ENCODE measurements at regions not wholly inside any gene's neighbourhood (a gene's known extent, or its start where the extent isn't known, plus 50 kb on each side); places are given as distances from the start of the nearest gene placed in this dataset.
A peak's percentile ranks its signal among the peaks of the same experiment; 100 is the strongest.

- H3K27ac ChIP-seq = no peak overlapping the region
- TF ChIP-seq POLR2AphosphoS5 (IDR thresholded peaks at IDR 0.05; ENCODE audit: borderline replicate concordance, low read depth, low read length) = no peak
- TF ChIP-seq EZH2 (IDR thresholded peaks at IDR 0.05) = no peak
- no peak for TF ChIP-seq FOXP2 (optimal IDR thresholded peaks at IDR 0.05; ENCODE audit: control extremely low read depth, extremely low read length, insufficient read depth)
- DNase-seq (ENCODE audit: low read depth, low spot score) = no peak
Observed at GRCh38 chr1:82179131-82179530, 378.4 kb downstream of the ADGRL2 start.

DNA sequence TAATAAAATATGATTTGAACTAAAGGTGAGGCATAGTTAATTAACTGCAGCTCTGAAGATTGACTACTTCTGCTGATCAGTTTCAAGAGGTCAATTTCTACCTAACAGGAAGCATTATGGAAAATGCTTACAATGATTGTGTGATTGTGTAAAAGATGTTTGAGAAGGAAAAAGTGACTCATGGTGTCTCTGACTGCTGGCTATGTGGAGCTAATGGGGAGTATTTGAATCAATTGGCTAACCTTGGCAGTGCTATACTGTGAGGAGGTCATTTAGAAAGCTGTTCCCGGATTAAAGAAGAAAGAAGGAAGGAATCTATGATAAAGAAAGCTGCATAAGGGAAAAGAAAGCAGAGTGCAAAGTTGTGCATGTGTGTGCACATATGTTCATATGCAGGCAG, 376.5 kb downstream of the ADGRL2 start:
- TF ChIP-seq POLR2AphosphoS5 (IDR thresholded peaks at IDR 0.05; ENCODE audit: borderline replicate concordance, low read depth, low read length) = no peak
- H3K4me3 ChIP-seq = no peak overlapping the region
- no peak overlapping the region for H3K9ac ChIP-seq (ENCODE audit: insufficient read length)
- H3K36me3 ChIP-seq (ENCODE audit: insufficient read depth, low read length) = no peaks in the 10 kb centered on the region
- H3K9me3 ChIP-seq (ENCODE audit: low read depth, low read length) = no peaks in the 10 kb centered on the region
- H3K27ac ChIP-seq = no peak overlapping the region
- DNase-seq (ENCODE audit: low read depth, low spot score) = no peak

More at GRCh38 chr1:82179131-82179530, 378.4 kb downstream of the ADGRL2 start:
- H3K36me3 ChIP-seq (ENCODE audit: insufficient read depth, low read length) = no peaks in the 10 kb centered on the region
- no peak overlapping the region for H3K9ac ChIP-seq (ENCODE audit: insufficient read length)
- no peak overlapping the region for H3K4me3 ChIP-seq
- H3K9me3 ChIP-seq (ENCODE audit: low read depth, low read length) = no peaks in the 10 kb centered on the region

DNA sequence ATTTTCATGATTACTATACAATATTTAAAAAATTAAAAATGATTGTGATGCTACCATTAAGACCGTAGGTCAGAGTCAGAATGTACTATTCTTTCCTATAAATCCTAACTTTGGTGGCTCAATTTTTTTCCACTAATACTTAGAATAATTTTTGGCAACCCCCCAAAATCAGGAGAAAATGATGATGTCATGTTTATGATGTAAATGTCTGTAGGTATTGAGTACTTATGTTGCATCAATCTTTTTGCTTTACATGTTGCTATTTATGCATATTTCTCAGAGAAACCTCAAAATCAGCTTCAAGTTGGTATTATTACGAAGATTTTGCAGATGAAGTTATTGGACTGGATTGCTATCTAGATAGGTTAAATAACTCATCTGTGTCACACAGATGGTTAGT, 371.2 kb downstream of the ADGRL2 start:
- no peak overlapping the region for H3K4me3 ChIP-seq
- H3K36me3 ChIP-seq (ENCODE audit: insufficient read depth, low read length) = no peaks in the 10 kb centered on the region
- TF ChIP-seq EZH2 (IDR thresholded peaks at IDR 0.05) (no peak), POLR2AphosphoS5 (IDR thresholded peaks at IDR 0.05; ENCODE audit: borderline replicate concordance, low read depth, low read length) (no peak), FOXP2 (optimal IDR thresholded peaks at IDR 0.05; ENCODE audit: control extremely low read depth, extremely low read length, insufficient read depth) (no peak)
- no peak for DNase-seq (ENCODE audit: low read depth, low spot score)
- no peak overlapping the region for H3K9ac ChIP-seq (ENCODE audit: insufficient read length)
- H3K9me3 ChIP-seq (ENCODE audit: low read depth, low read length) = no peaks in the 10 kb centered on the region
- no peak overlapping the region for H3K27ac ChIP-seq

DNA sequence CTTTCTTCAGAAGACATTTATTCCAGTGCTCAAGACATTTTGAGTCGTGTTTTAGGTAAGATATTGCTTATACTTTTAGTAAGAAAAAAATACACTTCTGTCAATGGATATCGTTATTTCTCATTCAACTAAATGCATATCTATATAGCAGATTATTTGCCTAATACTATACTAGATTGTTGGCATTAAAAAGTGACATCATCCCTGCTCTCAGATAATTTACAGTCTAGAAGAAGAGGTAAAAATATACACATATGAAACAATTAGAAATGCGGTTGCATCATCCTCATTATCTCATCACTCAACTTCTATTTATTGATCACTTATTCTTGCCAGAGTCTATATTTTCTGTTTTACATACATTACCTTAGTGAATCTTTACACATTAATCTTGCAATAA, 367.7 kb downstream of the ADGRL2 start:
- no peak overlapping the region for H3K27ac ChIP-seq
- H3K36me3 ChIP-seq (ENCODE audit: insufficient read depth, low read length) = no peaks in the 10 kb centered on the region
- no peaks in the 10 kb centered on the region for H3K9me3 ChIP-seq (ENCODE audit: low read depth, low read length)
- no peak overlapping the region for H3K4me3 ChIP-seq
- no peak for TF ChIP-seq FOXP2 (optimal IDR thresholded peaks at IDR 0.05; ENCODE audit: control extremely low read depth, extremely low read length, insufficient read depth)
- TF ChIP-seq POLR2AphosphoS5 (IDR thresholded peaks at IDR 0.05; ENCODE audit: borderline replicate concordance, low read depth, low read length) = no peak
- no peak for TF ChIP-seq EZH2 (IDR thresholded peaks at IDR 0.05)
- DNase-seq (ENCODE audit: low read depth, low spot score) = no peak
- no peak overlapping the region for H3K9ac ChIP-seq (ENCODE audit: insufficient read length)

GRCh38 chr1:82165304-82165703, 364.6 kb downstream of the ADGRL2 start:
- H3K4me3 ChIP-seq = no peak overlapping the region
- H3K9me3 ChIP-seq (ENCODE audit: low read depth, low read length) = no peaks in the 10 kb centered on the region
- no peaks in the 10 kb centered on the region for H3K36me3 ChIP-seq (ENCODE audit: insufficient read depth, low read length)
- H3K9ac ChIP-seq (ENCODE audit: insufficient read length) = no peak overlapping the region
- DNase-seq (ENCODE audit: low read depth, low spot score) = no peak
- H3K27ac ChIP-seq = no peak overlapping the region
- TF ChIP-seq EZH2 (IDR thresholded peaks at IDR 0.05) (no peak), POLR2AphosphoS5 (IDR thresholded peaks at IDR 0.05; ENCODE audit: borderline replicate concordance, low read depth, low read length) (no peak), FOXP2 (optimal IDR thresholded peaks at IDR 0.05; ENCODE audit: control extremely low read depth, extremely low read length, insufficient read depth) (no peak)

- Histone ChIP-seq H3K9me3 (ENCODE audit: low read depth, low read length) (no peaks in the 10 kb centered on the region), H3K9ac (ENCODE audit: insufficient read length) (no peak overlapping the region), H3K36me3 (ENCODE audit: insufficient read depth, low read length) (no peaks in the 10 kb centered on the region), H3K4me3 (no peak overlapping the region), H3K27ac (no peak overlapping the region)
- no peak for DNase-seq (ENCODE audit: low read depth, low spot score)
- TF ChIP-seq FOXP2 (optimal IDR thresholded peaks at IDR 0.05; ENCODE audit: control extremely low read depth, extremely low read length, insufficient read depth) = no peak
- TF ChIP-seq POLR2AphosphoS5 (IDR thresholded peaks at IDR 0.05; ENCODE audit: borderline replicate concordance, low read depth, low read length) = no peak
- TF ChIP-seq EZH2 (IDR thresholded peaks at IDR 0.05) = no peak
Observed at GRCh38 chr1:82162486-82163420, 362.0 kb downstream of the ADGRL2 start.

DNA sequence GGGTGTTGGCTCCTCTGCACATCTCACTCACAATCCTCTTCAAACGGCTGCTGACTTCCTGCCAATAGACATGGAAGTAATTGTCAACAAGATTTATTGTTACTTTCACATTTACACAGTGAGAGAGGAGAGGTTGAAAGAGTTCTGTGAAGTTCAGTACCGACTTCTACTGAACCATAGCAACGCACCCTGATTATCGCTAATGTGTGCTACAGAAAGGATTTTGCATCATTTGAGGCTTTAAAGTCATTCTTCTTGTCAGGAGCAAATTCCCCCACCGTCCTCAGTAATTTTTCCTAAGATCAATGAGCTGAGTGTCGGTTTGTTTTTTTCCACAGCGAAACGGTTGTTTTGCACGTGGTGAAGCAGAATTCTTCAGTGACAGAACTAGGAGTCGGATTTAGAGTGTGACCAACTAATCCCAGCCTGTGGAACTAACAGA, 361.0 kb downstream of the ADGRL2 start:
- TF ChIP-seq FOXP2 (optimal IDR thresholded peaks at IDR 0.05; ENCODE audit: control extremely low read depth, extremely low read length, insufficient read depth) = no peak
- TF ChIP-seq EZH2 (IDR thresholded peaks at IDR 0.05) = no peak
- Histone ChIP-seq H3K4me3 (peak overlapping the region; percentile 55), H3K9ac (ENCODE audit: insufficient read length) (no peak overlapping the region), H3K27ac (no peak overlapping the region), H3K9me3 (ENCODE audit: low read depth, low read length) (no peaks in the 10 kb centered on the region), H3K36me3 (ENCODE audit: insufficient read depth, low read length) (no peaks in the 10 kb centered on the region)
- no peak for DNase-seq (ENCODE audit: low read depth, low spot score)

- DNase-seq (ENCODE audit: low read depth, low spot score) = no peak
- no peaks in the 10 kb centered on the region for H3K36me3 ChIP-seq (ENCODE audit: insufficient read depth, low read length)
- TF ChIP-seq EZH2 (IDR thresholded peaks at IDR 0.05) (no peak), FOXP2 (optimal IDR thresholded peaks at IDR 0.05; ENCODE audit: control extremely low read depth, extremely low read length, insufficient read depth) (no peak), POLR2AphosphoS5 (IDR thresholded peaks at IDR 0.05; ENCODE audit: borderline replicate concordance, low read depth, low read length) (no peak)
Observed at GRCh38 chr1:82160903-82161302, 360.2 kb downstream of the ADGRL2 start.

More at GRCh38 chr1:82160903-82161302, 360.2 kb downstream of the ADGRL2 start:
- H3K9ac ChIP-seq (ENCODE audit: insufficient read length) = no peak overlapping the region
- H3K27ac ChIP-seq = no peak overlapping the region
- no peaks in the 10 kb centered on the region for H3K9me3 ChIP-seq (ENCODE audit: low read depth, low read length)
- H3K4me3 ChIP-seq = no peak overlapping the region

Measured in SK-N-MC (cell line).